SK-N-MC (cell line): ENCODE measurements at regions not wholly inside any gene's neighbourhood (a gene's known extent, or its start where the extent isn't known, plus 50 kb on each side); places are given as distances from the start of the nearest gene placed in this dataset.

Source experiments
- EZH2 ChIP-seq: fragments of 200-600 bp; sonication (generic); IDR thresholded peaks from one replicate; pipeline ENCODE4 v1.6.1; 2017; ENCODE audit warnings: antibody characterized with exemption
- FOXP2 ChIP-seq: optimal IDR thresholded peaks from 2 replicates; pipeline ENCODE3; 2011; ENCODE audit warnings: mild to moderate bottlenecking, moderate library complexity; ENCODE audit not compliant: insufficient read depth; ENCODE audit errors: extremely low read length, control extremely low read depth
- POLR2AphosphoS5 ChIP-seq: IDR thresholded peaks from 2 replicates; pipeline ENCODE4 v1.6.1; 2012; ENCODE audit warnings: mild to moderate bottlenecking, low read depth, low read length, borderline replicate concordance

GRCh38 chr17:13973960-13974651 is 95.2 kb upstream of the COX10 start:
- TF ChIP-seq EZH2 (no peak), POLR2AphosphoS5 (no peak), FOXP2 (no peak)
